HepG2 (cell line): ENCODE measurements at regions not wholly inside any gene's neighbourhood (a gene's known extent, or its start where the extent isn't known, plus 50 kb on each side); places are given as distances from the start of the nearest gene placed in this dataset.

ENCODE experiments used
- ATAC-seq: fragments of 200-7000 bp; cut with Tn5 transposase; 3 replicates; pipeline ENCODE4 v1.9.1; 2020; ENCODE audit warnings: mild to moderate bottlenecking, moderate library complexity
- BruUV-seq: library from RNA; stranded (reverse); fragments of 400-500 nt; replicated peaks from 2 replicates; lab custom pipeline; 2021; lab: Mats Ljungman, UMichigan
- CTCF ChIA-PET: fragments of 300-600 bp; formaldehyde crosslinking; extraction: SDS; loops from one replicate; lab custom pipeline; 2021; ENCODE audit warnings: low total read pairs, inconsistent platforms, low intra/inter-chr PET ratio; lab: Yijun Ruan, JAX
- POLR2A ChIA-PET: fragments of 350-600 bp; sonication (Branson Sonifier 250); formaldehyde crosslinking; loops from one replicate; lab custom pipeline; 2020; ENCODE audit warnings: antibody characterized with exemption, inconsistent platforms; lab: Yijun Ruan, JAX
- DNase-seq: peaks from one replicate; pipeline ENCODE4 v3.0.0-alpha.2; 2015; ENCODE audit warnings: low spot score
- FAIRE-seq: peaks from 3 replicates; lab custom pipeline; 2011; peaks lifted over from hg19 to GRCh38; lab: Jason Lieb, UNC
- H2AFZ ChIP-seq: one replicate; pipeline ENCODE4 v1.6.1; 2011; ENCODE audit warnings: low read length, inconsistent platforms
- H3K27ac ChIP-seq: fragments of 300-600 bp; 3 replicates; pipeline ENCODE4 v1.8.0; 2011; ENCODE audit warnings: mixed run types, mild to moderate bottlenecking, mixed read lengths, low read length, inconsistent platforms; ENCODE audit not compliant: insufficient read depth; ENCODE audit errors: extremely low read length
- H3K27me3 ChIP-seq, 2 experiments: fragments of 200-600 bp in 1 of 2; 2 replicates in 1 of 2; 3 replicates in 1 of 2; pipeline versions ENCODE4 v1.6.0 to v1.8.0; 2011; ENCODE audit warnings: low read length in 2 of 2, mild to moderate bottlenecking in 2 of 2, moderate library complexity in 2 of 2, inconsistent platforms in 1 of 2; ENCODE audit not compliant: insufficient read depth in 2 of 2, control insufficient read depth in 1 of 2
- H3K36me3 ChIP-seq, 2 experiments: fragments of 200-600 bp in 1 of 2; replicated peaks in 1 of 2; 2 replicates in 1 of 2; 3 replicates in 1 of 2; pipeline versions ENCODE4 v1.5.1 to v1.8.0; 2011; ENCODE audit warnings: low read length in 2 of 2, inconsistent platforms in 1 of 2; ENCODE audit not compliant: insufficient read depth in 2 of 2, control insufficient read depth in 1 of 2
- H3K4me1 ChIP-seq: 2 replicates; pipeline ENCODE4 v1.5.1; 2012; ENCODE audit warnings: low read length, inconsistent platforms; ENCODE audit not compliant: insufficient read depth
- H3K4me2 ChIP-seq: 2 replicates; pipeline ENCODE4 v1.6.0; 2011; ENCODE audit warnings: low read depth, low read length, inconsistent platforms
- H3K4me3 ChIP-seq, 3 experiments: fragments of 200-600 bp in 1 of 3; sonication (generic), shearing (Covaris generic) in 1 of 3; replicated peaks in 1 of 3; 2 replicates each; pipeline ENCODE4 v1.5.1; 2011 to 2016; ENCODE audit warnings: low read length in 3 of 3, inconsistent platforms in 2 of 3, low read depth in 2 of 3, mild to moderate bottlenecking in 2 of 3, control low read depth in 1 of 3, mixed read lengths in 1 of 3; ENCODE audit not compliant: insufficient read depth in 1 of 3
- H3K79me2 ChIP-seq: one replicate; pipeline ENCODE4 v1.6.1; 2011; ENCODE audit warnings: low read length, inconsistent platforms; ENCODE audit not compliant: insufficient read depth
- H3K9ac ChIP-seq: 2 replicates; pipeline ENCODE4 v1.6.0; 2011; ENCODE audit warnings: mild to moderate bottlenecking, low read depth, low read length, inconsistent platforms; ENCODE audit not compliant: insufficient read depth
- H3K9me3 ChIP-seq: 2 replicates; pipeline ENCODE4 v1.5.1; 2012; ENCODE audit warnings: mild to moderate bottlenecking, low read length
- H4K20me1 ChIP-seq: 2 replicates; pipeline ENCODE4 v1.6.0; 2011; ENCODE audit warnings: inconsistent platforms, mild to moderate bottlenecking, low read length, moderate library complexity; ENCODE audit not compliant: insufficient read depth
- IKZF1 ChIP-seq: fragments of 450-650 bp; IDR thresholded peaks from 2 replicates; pipeline ENCODE4 v1.7.1; 2016
- THAP11 ChIP-seq: IDR thresholded peaks from 2 replicates; pipeline ENCODE4 v1.6.1; 2016; ENCODE audit warnings: missing biosample characterization, missing genetic modification reagents
- ZBTB8A ChIP-seq: sonication (generic); formaldehyde crosslinking; IDR thresholded peaks from 2 replicates; pipeline ENCODE4 v1.4.0; 2020; ENCODE audit warnings: mild to moderate bottlenecking, low read depth, missing genetic modification reagents, borderline replicate concordance
- ZIK1 ChIP-seq: sonication (generic); formaldehyde crosslinking; IDR thresholded peaks from 2 replicates; pipeline ENCODE4 v1.5.0; 2020; ENCODE audit warnings: mild to moderate bottlenecking, low read depth, missing genetic modification reagents, borderline replicate concordance
- ZNF207 ChIP-seq: fragments of 450-650 bp; IDR thresholded peaks from 2 replicates; pipeline ENCODE4 v1.6.1; 2016; ENCODE audit warnings: antibody characterized with exemption, borderline replicate concordance
- ZNF451 ChIP-seq: sonication (generic); formaldehyde crosslinking; IDR thresholded peaks from 2 replicates; pipeline ENCODE4 v1.5.0; 2020; ENCODE audit warnings: mild to moderate bottlenecking, missing genetic modification reagents
- ZNF550 ChIP-seq: sonication (generic); formaldehyde crosslinking; IDR thresholded peaks from 2 replicates; pipeline ENCODE4 v1.4.0; 2020; ENCODE audit warnings: mild to moderate bottlenecking, missing genetic modification reagents, borderline replicate concordance
- ZNF589 ChIP-seq: sonication (generic); formaldehyde crosslinking; conservative IDR thresholded peaks from 2 replicates; pipeline ENCODE4 v1.8.0; 2022; ENCODE audit warnings: mild to moderate bottlenecking, moderate library complexity, missing genetic modification reagents
- WGBS: methylation state at CpG from one replicate; pipeline ENCODE4 v1.1.6; 2017; ENCODE audit warnings: low lambda C conversion rate; 5-methylcytosine and 5-hydroxymethylcytosine counted together
- in situ Hi-C: cut with HindIII; loops from 2 replicates; pipeline ENCODE4 v1.10.0; 2017; ENCODE audit warnings: low pct_unique_long_range_greater_than_20kb; ENCODE audit not compliant: extremely low pct_ligation_motif_present
- intact Hi-C: fragments of 100-400 bp; cut with micrococcal nuclease; formaldehyde crosslinking; loops from one replicate; pipeline ENCODE4 v1.10.0; 2022; ENCODE audit not compliant: unreplicated experiment
- TF ChIP-seq, protein P1 (sequence below): sonication (generic); formaldehyde crosslinking; IDR thresholded peaks from 2 replicates; pipeline ENCODE4 v1.5.0; 2020; ENCODE audit warnings: missing genetic modification reagents, mild to moderate bottlenecking, borderline replicate concordance
- TF ChIP-seq, protein P2 (sequence below): fragments of 450-650 bp; IDR thresholded peaks from 2 replicates; pipeline ENCODE4 v1.6.1; 2016
- TF ChIP-seq, protein P3 (sequence below): sonication (generic); formaldehyde crosslinking; IDR thresholded peaks from 2 replicates; pipeline ENCODE4 v1.9.0; 2021; ENCODE audit warnings: mild to moderate bottlenecking, missing genetic modification reagents

- TF ChIP-seq, protein P1, sequence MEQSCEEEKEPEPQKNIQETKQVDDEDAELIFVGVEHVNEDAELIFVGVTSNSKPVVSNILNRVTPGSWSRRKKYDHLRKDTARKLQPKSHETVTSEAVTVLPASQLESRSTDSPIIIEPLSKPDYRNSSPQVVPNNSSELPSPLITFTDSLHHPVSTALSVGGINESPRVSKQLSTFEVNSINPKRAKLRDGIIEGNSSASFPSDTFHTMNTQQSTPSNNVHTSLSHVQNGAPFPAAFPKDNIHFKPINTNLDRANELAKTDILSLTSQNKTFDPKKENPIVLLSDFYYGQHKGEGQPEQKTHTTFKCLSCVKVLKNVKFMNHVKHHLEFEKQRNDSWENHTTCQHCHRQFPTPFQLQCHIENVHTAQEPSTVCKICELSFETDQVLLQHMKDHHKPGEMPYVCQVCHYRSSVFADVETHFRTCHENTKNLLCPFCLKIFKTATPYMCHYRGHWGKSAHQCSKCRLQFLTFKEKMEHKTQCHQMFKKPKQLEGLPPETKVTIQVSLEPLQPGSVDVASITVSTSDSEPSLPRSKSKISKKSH: no peak
These were observed 517.7 kb upstream of the MYT1L start (continued) for GRCh38 chr2:2848621-2849333.

- Histone ChIP-seq H3K9me3 (no peaks in the 10 kb centered on the region), H3K4me2 (no peak overlapping the region), H3K4me3 (no peak overlapping the region), H3K27me3 (peaks cover 2 to 12% of the 10 kb centered on the region in 2 experiments; a peak in 2 of 5 replicates), H3K79me2 (no peaks in the 10 kb centered on the region), H3K36me3 (no peaks in the 10 kb centered on the region; a peak in 1 of 5 replicates), H3K4me1 (no peaks in the 10 kb centered on the region), H2AFZ (no peak overlapping the region), H4K20me1 (no peaks in the 10 kb centered on the region), H3K27ac (no peak overlapping the region), H3K9ac (no peak overlapping the region)
- WGBS: 54% methylated on average over 6 of the region's 6 CpGs
- in situ Hi-C loops (no loop called here), intact Hi-C loops (no loop called here)
- BruUV-seq: no TSS peak
- ATAC-seq (no peak), FAIRE-seq (peak; percentile 54), DNase-seq (no peak)
- ChIA-PET CTCF (no interaction called here), POLR2A (no interaction called here)
- TF ChIP-seq THAP11 (CRISPR knock-in tag) (no peak), ZIK1 (no peak), ZNF207 (no peak), ZNF550 (CRISPR knock-in tag) (no peak), ZNF451 (CRISPR knock-in tag) (no peak), IKZF1 (peak; percentile 53; the same call in 1 of the 2 replicates), ZNF589 (no peak), ZBTB8A (CRISPR knock-in tag) (no peak)
- TF ChIP-seq, protein P2, sequence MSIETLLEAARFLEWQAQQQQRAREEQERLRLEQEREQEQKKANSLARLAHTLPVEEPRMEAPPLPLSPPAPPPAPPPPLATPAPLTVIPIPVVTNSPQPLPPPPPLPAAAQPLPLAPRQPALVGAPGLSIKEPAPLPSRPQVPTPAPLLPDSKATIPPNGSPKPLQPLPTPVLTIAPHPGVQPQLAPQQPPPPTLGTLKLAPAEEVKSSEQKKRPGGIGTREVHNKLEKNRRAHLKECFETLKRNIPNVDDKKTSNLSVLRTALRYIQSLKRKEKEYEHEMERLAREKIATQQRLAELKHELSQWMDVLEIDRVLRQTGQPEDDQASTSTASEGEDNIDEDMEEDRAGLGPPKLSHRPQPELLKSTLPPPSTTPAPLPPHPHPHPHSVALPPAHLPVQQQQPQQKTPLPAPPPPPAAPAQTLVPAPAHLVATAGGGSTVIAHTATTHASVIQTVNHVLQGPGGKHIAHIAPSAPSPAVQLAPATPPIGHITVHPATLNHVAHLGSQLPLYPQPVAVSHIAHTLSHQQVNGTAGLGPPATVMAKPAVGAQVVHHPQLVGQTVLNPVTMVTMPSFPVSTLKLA: peak; percentile 53
- TF ChIP-seq, protein P3, sequence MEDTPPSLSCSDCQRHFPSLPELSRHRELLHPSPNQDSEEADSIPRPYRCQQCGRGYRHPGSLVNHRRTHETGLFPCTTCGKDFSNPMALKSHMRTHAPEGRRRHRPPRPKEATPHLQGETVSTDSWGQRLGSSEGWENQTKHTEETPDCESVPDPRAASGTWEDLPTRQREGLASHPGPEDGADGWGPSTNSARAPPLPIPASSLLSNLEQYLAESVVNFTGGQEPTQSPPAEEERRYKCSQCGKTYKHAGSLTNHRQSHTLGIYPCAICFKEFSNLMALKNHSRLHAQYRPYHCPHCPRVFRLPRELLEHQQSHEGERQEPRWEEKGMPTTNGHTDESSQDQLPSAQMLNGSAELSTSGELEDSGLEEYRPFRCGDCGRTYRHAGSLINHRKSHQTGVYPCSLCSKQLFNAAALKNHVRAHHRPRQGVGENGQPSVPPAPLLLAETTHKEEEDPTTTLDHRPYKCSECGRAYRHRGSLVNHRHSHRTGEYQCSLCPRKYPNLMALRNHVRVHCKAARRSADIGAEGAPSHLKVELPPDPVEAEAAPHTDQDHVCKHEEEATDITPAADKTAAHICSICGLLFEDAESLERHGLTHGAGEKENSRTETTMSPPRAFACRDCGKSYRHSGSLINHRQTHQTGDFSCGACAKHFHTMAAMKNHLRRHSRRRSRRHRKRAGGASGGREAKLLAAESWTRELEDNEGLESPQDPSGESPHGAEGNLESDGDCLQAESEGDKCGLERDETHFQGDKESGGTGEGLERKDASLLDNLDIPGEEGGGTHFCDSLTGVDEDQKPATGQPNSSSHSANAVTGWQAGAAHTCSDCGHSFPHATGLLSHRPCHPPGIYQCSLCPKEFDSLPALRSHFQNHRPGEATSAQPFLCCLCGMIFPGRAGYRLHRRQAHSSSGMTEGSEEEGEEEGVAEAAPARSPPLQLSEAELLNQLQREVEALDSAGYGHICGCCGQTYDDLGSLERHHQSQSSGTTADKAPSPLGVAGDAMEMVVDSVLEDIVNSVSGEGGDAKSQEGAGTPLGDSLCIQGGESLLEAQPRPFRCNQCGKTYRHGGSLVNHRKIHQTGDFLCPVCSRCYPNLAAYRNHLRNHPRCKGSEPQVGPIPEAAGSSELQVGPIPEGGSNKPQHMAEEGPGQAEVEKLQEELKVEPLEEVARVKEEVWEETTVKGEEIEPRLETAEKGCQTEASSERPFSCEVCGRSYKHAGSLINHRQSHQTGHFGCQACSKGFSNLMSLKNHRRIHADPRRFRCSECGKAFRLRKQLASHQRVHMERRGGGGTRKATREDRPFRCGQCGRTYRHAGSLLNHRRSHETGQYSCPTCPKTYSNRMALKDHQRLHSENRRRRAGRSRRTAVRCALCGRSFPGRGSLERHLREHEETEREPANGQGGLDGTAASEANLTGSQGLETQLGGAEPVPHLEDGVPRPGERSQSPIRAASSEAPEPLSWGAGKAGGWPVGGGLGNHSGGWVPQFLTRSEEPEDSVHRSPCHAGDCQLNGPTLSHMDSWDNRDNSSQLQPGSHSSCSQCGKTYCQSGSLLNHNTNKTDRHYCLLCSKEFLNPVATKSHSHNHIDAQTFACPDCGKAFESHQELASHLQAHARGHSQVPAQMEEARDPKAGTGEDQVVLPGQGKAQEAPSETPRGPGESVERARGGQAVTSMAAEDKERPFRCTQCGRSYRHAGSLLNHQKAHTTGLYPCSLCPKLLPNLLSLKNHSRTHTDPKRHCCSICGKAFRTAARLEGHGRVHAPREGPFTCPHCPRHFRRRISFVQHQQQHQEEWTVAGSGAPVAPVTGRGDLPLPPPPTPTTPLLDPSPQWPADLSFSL: peak; percentile 6; the same call in 1 of the 2 replicates
These were observed 517.1 kb upstream of the MYT1L start for GRCh38 chr2:2848198-2848597.
